Right lobe of liver (tissue), 6 donors: ENCODE measurements at regions not wholly inside any gene's neighbourhood (a gene's known extent, or its start where the extent isn't known, plus 50 kb on each side); places are given as distances from the start of the nearest gene placed in this dataset.

ENCODE experiments used
- ATAC-seq, 4 donors: fragments of 200-7000 bp; cut with Tn5 transposase; one replicate each; pipeline ENCODE4 v1.9.1; 2020; ENCODE audit warnings: mild to moderate bottlenecking in 4 of 4, moderate library complexity in 4 of 4
- DNase-seq, 3 donors: peaks; one replicate each; pipeline ENCODE4 v3.0.0-alpha.2; 2020
- H3K27ac ChIP-seq, 3 donors: fragments of 200-600 bp; one replicate each; pipeline ENCODE4 v1.8.0; 2022
- H3K27me3 ChIP-seq, 2 donors: fragments of 200-600 bp; one replicate each; pipeline ENCODE4 v1.8.0; 2022
- H3K36me3 ChIP-seq, 4 donors: fragments of 200-600 bp; sonication (generic) in 1 of 4; one replicate each; pipeline versions ENCODE4 v1.5.1 to v1.8.0; 2017 to 2022; ENCODE audit warnings: control low read depth in 1 of 4
- H3K4me1 ChIP-seq, 4 donors: fragments of 200-600 bp; sonication (generic) in 1 of 4; one replicate each; pipeline versions ENCODE4 v1.5.1 to v1.8.0; 2017 to 2022; ENCODE audit warnings: control low read depth in 1 of 4
- H3K4me3 ChIP-seq, 3 donors: fragments of 200-600 bp; one replicate each; pipeline ENCODE4 v1.8.0; 2022
- H3K9me3 ChIP-seq, 4 donors: fragments of 200-600 bp; sonication (generic) in 1 of 4; one replicate each; pipeline versions ENCODE4 v1.5.1 to v1.8.0; 2017 to 2022; ENCODE audit warnings: control low read depth in 1 of 4
- CTCF ChIP-seq, 4 donors: fragments of 200-600 bp in 3 of 4; fragments of 450-650 bp in 1 of 4; IDR thresholded peaks; one replicate each; pipeline versions ENCODE4 v1.5.1 to v1.8.0; 2016 to 2022; ENCODE audit warnings: antibody characterized with exemption in 4 of 4, mild to moderate bottlenecking in 2 of 4
- POLR2A ChIP-seq: fragments of 450-650 bp; IDR thresholded peaks from one replicate; pipeline ENCODE4 v1.6.1; 2017; ENCODE audit warnings: antibody characterized with exemption, mild to moderate bottlenecking
- WGBS: methylation state at CpG from one replicate; pipeline ENCODE4 v1.1.6; 2018; ENCODE audit warnings: low coverage, low lambda C conversion rate; ENCODE audit not compliant: insufficient coverage; ENCODE audit errors: missing lambda C conversion rate; 5-methylcytosine and 5-hydroxymethylcytosine counted together
- intact Hi-C, 2 donors: fragments of 100-400 bp; cut with DNase I; formaldehyde crosslinking; loops; one replicate each; pipeline versions ENCODE4 v1.11.2 to v1.14.1; 2022
- donor health status: DM: no; HTN: yes; CAD: no.
- donor health status: DM: no; HTN: no; CAD: no.
- donor health status: DM: no; HTN: no; CAD: no.
- donor health status: DM: no; HTN: yes; CAD: no.
- donor health status: DM: no; HTN: yes; CAD: no.

GRCh38 chr13:22144806-22145205 is 473.9 kb downstream of the FGF9 start:
- DNase-seq, result no peak
- intact Hi-C loops, result no loop called here

GRCh38 chr13:22148187-22148586 is 477.3 kb downstream of the FGF9 start:
- no peak for ATAC-seq
- 46% methylated on average over 3 of the region's 3 CpGs for WGBS
- Histone ChIP-seq H3K9me3 (peaks cover 0 to 5% (median 0%) of the 10 kb centered on the region in 4 donors), H3K36me3 (no peaks in the 10 kb centered on the region), H3K27me3 (no peaks in the 10 kb centered on the region), H3K27ac (no peak overlapping the region), H3K4me3 (no peak overlapping the region), H3K4me1 (no peaks in the 10 kb centered on the region)
- no peak for DNase-seq
- TF ChIP-seq CTCF (IDR thresholded peaks at IDR 0.05) (no peak), POLR2A (no peak)
- intact Hi-C loops, result no loop called here

More at GRCh38 chr13:22144806-22145205, 473.9 kb downstream of the FGF9 start:
- TF ChIP-seq CTCF (IDR thresholded peaks at IDR 0.05) (no peak), POLR2A (no peak)
- WGBS, result 73% methylated on average over 2 of the region's 2 CpGs
- ATAC-seq, result no peak
- no peaks in the 10 kb centered on the region for H3K36me3 ChIP-seq
- no peak overlapping the region for H3K4me3 ChIP-seq
- H3K4me1 ChIP-seq, result no peaks in the 10 kb centered on the region
- no peaks in the 10 kb centered on the region for H3K27me3 ChIP-seq
- peaks cover 0 to 5% (median 0%) of the 10 kb centered on the region in 4 donors for H3K9me3 ChIP-seq
- no peak overlapping the region for H3K27ac ChIP-seq

- Histone ChIP-seq H3K9me3 (peaks cover 0 to 2% (median 0%) of the 10 kb centered on the region in 4 donors), H3K27ac (no peak overlapping the region), H3K4me3 (no peak overlapping the region), H3K27me3 (no peaks in the 10 kb centered on the region), H3K36me3 (no peaks in the 10 kb centered on the region), H3K4me1 (no peaks in the 10 kb centered on the region)
- 79% methylated on average over 2 of the region's 2 CpGs for WGBS
- intact Hi-C loops, result no loop called here
- TF ChIP-seq CTCF (IDR thresholded peaks at IDR 0.05) (no peak), POLR2A (no peak)
- no peak for ATAC-seq
- DNase-seq, result no peak
These were observed 481.9 kb downstream of the FGF9 start for GRCh38 chr13:22152751-22153150.

- TF ChIP-seq CTCF (IDR thresholded peaks at IDR 0.05), result no peak
- no peak for TF ChIP-seq POLR2A
- Histone ChIP-seq H3K27ac (no peak overlapping the region), H3K4me3 (no peak overlapping the region), H3K9me3 (no peaks in the 10 kb centered on the region), H3K27me3 (no peaks in the 10 kb centered on the region), H3K4me1 (no peaks in the 10 kb centered on the region), H3K36me3 (no peaks in the 10 kb centered on the region)
- no peak for ATAC-seq
- no peak for DNase-seq
- intact Hi-C loops, result no loop called here
- WGBS, result 51% methylated on average over 3 of the region's 3 CpGs
These were observed 483.2 kb downstream of the FGF9 start for GRCh38 chr13:22154041-22154440.

GRCh38 chr13:22161871-22162270 is 491.0 kb downstream of the FGF9 start:
- DNase-seq (no peak), ATAC-seq (no peak)
- H3K27me3 ChIP-seq, result no peaks in the 10 kb centered on the region
- WGBS, result 77% methylated on average over 3 of the region's 3 CpGs
- intact Hi-C loops, result no loop called here
- no peak overlapping the region for H3K4me3 ChIP-seq
- H3K27ac ChIP-seq, result no peak overlapping the region
- H3K4me1 ChIP-seq, result no peaks in the 10 kb centered on the region
- H3K36me3 ChIP-seq, result no peaks in the 10 kb centered on the region
- TF ChIP-seq CTCF (IDR thresholded peaks at IDR 0.05) (no peak), POLR2A (no peak)
- no peaks in the 10 kb centered on the region for H3K9me3 ChIP-seq
